SK-N-SH treated with all-trans-retinoic acid at 6 μM for 48 hours (cell line): ENCODE measurements at regions not wholly inside any gene's neighbourhood (a gene's known extent, or its start where the extent isn't known, plus 50 kb on each side); places are given as distances from the start of the nearest gene placed in this dataset.

ENCODE experiments used
- ATAC-seq: fragments of 200-7000 bp; cut with Tn5 transposase; 3 replicates; pipeline ENCODE4 v1.9.1; 2020; ENCODE audit warnings: mild to moderate bottlenecking, moderate library complexity
- ARNTL ChIP-seq: fragments of 450-650 bp; formaldehyde crosslinking; IDR thresholded peaks from 2 replicates; pipeline ENCODE4 v1.5.0; 2020; ENCODE audit warnings: low read depth, mild to moderate bottlenecking, moderate library complexity, borderline replicate concordance
- BACH2 ChIP-seq: fragments of 250-450 bp; sonication (Bioruptor Pico); IDR thresholded peaks from 2 replicates; pipeline ENCODE4 v1.9.0; 2021; ENCODE audit warnings: mild to moderate bottlenecking, borderline replicate concordance
- CSDC2 ChIP-seq: fragments of 250-450 bp; sonication (Bioruptor Pico); IDR thresholded peaks from 2 replicates; pipeline ENCODE4 v1.5.0; 2020; ENCODE audit warnings: mild to moderate bottlenecking, moderate library complexity
- ESRRG ChIP-seq: fragments of 250-450 bp; sonication (Bioruptor Pico); IDR thresholded peaks from 2 replicates; pipeline ENCODE4 v1.6.1; 2021; ENCODE audit warnings: mild to moderate bottlenecking
- GLIS3 ChIP-seq: fragments of 250-450 bp; sonication (Bioruptor Pico); IDR thresholded peaks from 2 replicates; pipeline ENCODE4 v1.5.0; 2020; ENCODE audit warnings: mild to moderate bottlenecking, moderate library complexity
- ISL1 ChIP-seq: fragments of 250-450 bp; sonication (Bioruptor Pico); IDR thresholded peaks from 2 replicates; pipeline ENCODE4 v2.1.2; 2022; ENCODE audit warnings: mild to moderate bottlenecking, moderate library complexity
- OSR1 ChIP-seq: fragments of 250-450 bp; sonication (Bioruptor Pico); IDR thresholded peaks from 2 replicates; pipeline ENCODE4 v1.8.0; 2022; ENCODE audit warnings: moderate library complexity, mild to moderate bottlenecking, inconsistent platforms
- PPARA ChIP-seq: fragments of 250-450 bp; sonication (Bioruptor Pico); IDR thresholded peaks from 2 replicates; pipeline ENCODE4 v1.5.0; 2020; ENCODE audit warnings: mild to moderate bottlenecking, borderline replicate concordance
- RARB ChIP-seq: fragments of 250-450 bp; sonication (Bioruptor Pico); IDR thresholded peaks from 2 replicates; pipeline ENCODE4 v1.8.0; 2021; ENCODE audit warnings: mild to moderate bottlenecking, moderate library complexity
- SNAI2 ChIP-seq: fragments of 250-450 bp; sonication (Bioruptor Pico); IDR thresholded peaks from 2 replicates; pipeline ENCODE4 v1.5.0; 2020; ENCODE audit warnings: mild to moderate bottlenecking, moderate library complexity
- TCF4 ChIP-seq: fragments of 250-450 bp; sonication (Bioruptor Pico); IDR thresholded peaks from 2 replicates; pipeline ENCODE4 v1.8.0; 2021; ENCODE audit warnings: mild to moderate bottlenecking, moderate library complexity, borderline replicate concordance
- TOX ChIP-seq: fragments of 250-450 bp; sonication (Bioruptor Pico); IDR thresholded peaks from 2 replicates; pipeline ENCODE4 v1.8.0; 2021; ENCODE audit warnings: mild to moderate bottlenecking, moderate library complexity, borderline replicate concordance
- TSHZ2 ChIP-seq: fragments of 250-450 bp; sonication (Bioruptor Pico); IDR thresholded peaks from 2 replicates; pipeline ENCODE4 v1.5.0; 2020; ENCODE audit warnings: mild to moderate bottlenecking, moderate library complexity
- ZC3H10 ChIP-seq: fragments of 250-450 bp; sonication (Bioruptor Pico); IDR thresholded peaks from 2 replicates; pipeline ENCODE4 v1.5.1; 2021; ENCODE audit warnings: mild to moderate bottlenecking, moderate library complexity
- ZFP3 ChIP-seq: fragments of 250-450 bp; sonication (Bioruptor Pico); IDR thresholded peaks from 2 replicates; pipeline ENCODE4 v1.5.0; 2020; ENCODE audit warnings: mild to moderate bottlenecking, moderate library complexity
- ZFP30 ChIP-seq: fragments of 450-650 bp; formaldehyde crosslinking; IDR thresholded peaks from 2 replicates; pipeline ENCODE4 v1.5.0; 2022; ENCODE audit warnings: mild to moderate bottlenecking, moderate library complexity
- ZNF565 ChIP-seq: fragments of 450-650 bp; formaldehyde crosslinking; conservative IDR thresholded peaks from 2 replicates; pipeline ENCODE4 v1.5.0; 2020; ENCODE audit warnings: low read depth, mild to moderate bottlenecking, moderate library complexity
- ZNF70 ChIP-seq: fragments of 450-650 bp; formaldehyde crosslinking; IDR thresholded peaks from 2 replicates; pipeline ENCODE4 v1.5.0; 2020; ENCODE audit warnings: mild to moderate bottlenecking, moderate library complexity
- ZNF8 ChIP-seq: fragments of 450-650 bp; formaldehyde crosslinking; IDR thresholded peaks from 2 replicates; pipeline ENCODE4 v1.5.0; 2020; ENCODE audit warnings: mild to moderate bottlenecking, moderate library complexity
- TF ChIP-seq, protein P1 (sequence below): fragments of 250-450 bp; sonication (Bioruptor Pico); IDR thresholded peaks from 2 replicates; pipeline ENCODE4 v1.8.0; 2020; ENCODE audit warnings: mild to moderate bottlenecking, moderate library complexity, borderline replicate concordance
- TF ChIP-seq, protein P2 (sequence below): fragments of 250-450 bp; sonication (Bioruptor Pico); IDR thresholded peaks from 2 replicates; pipeline ENCODE4 v1.5.1; 2021; ENCODE audit warnings: mild to moderate bottlenecking, moderate library complexity
- TF ChIP-seq, protein P3 (sequence below): fragments of 250-450 bp; sonication (Bioruptor Pico); IDR thresholded peaks from 2 replicates; pipeline ENCODE4 v1.8.0; 2021; ENCODE audit warnings: low read depth, mild to moderate bottlenecking, moderate library complexity, borderline replicate concordance
- TF ChIP-seq, protein P4 (sequence below): fragments of 250-450 bp; sonication (Bioruptor Pico); IDR thresholded peaks from 2 replicates; pipeline ENCODE4 v1.5.1; 2020; ENCODE audit warnings: low read depth, mild to moderate bottlenecking, moderate library complexity

- no peak for TF ChIP-seq ARNTL (CRISPR knock-in tag)
- no peak for TF ChIP-seq CSDC2 (CRISPR knock-in tag)
- TF ChIP-seq ESRRG: no peak
- TF ChIP-seq TOX (CRISPR knock-in tag): no peak
- TF ChIP-seq ZNF565: no peak
- no peak for TF ChIP-seq PPARA
- no peak for TF ChIP-seq ZC3H10 (CRISPR knock-in tag)
- TF ChIP-seq BACH2: no peak
- no peak for TF ChIP-seq ISL1 (CRISPR knock-in tag)
- no peak for TF ChIP-seq ZFP3 (CRISPR knock-in tag)
- no peak for TF ChIP-seq OSR1 (CRISPR knock-in tag)
- TF ChIP-seq RARB: no peak
- no peak for TF ChIP-seq ZFP30
- no peak for TF ChIP-seq GLIS3 (CRISPR knock-in tag)
- no peak for TF ChIP-seq ZNF70 (CRISPR knock-in tag)
- TF ChIP-seq, protein P1, sequence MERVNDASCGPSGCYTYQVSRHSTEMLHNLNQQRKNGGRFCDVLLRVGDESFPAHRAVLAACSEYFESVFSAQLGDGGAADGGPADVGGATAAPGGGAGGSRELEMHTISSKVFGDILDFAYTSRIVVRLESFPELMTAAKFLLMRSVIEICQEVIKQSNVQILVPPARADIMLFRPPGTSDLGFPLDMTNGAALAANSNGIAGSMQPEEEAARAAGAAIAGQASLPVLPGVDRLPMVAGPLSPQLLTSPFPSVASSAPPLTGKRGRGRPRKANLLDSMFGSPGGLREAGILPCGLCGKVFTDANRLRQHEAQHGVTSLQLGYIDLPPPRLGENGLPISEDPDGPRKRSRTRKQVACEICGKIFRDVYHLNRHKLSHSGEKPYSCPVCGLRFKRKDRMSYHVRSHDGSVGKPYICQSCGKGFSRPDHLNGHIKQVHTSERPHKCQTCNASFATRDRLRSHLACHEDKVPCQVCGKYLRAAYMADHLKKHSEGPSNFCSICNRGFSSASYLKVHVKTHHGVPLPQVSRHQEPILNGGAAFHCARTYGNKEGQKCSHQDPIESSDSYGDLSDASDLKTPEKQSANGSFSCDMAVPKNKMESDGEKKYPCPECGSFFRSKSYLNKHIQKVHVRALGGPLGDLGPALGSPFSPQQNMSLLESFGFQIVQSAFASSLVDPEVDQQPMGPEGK (CRISPR knock-in tag): no peak
- TF ChIP-seq, protein P2, sequence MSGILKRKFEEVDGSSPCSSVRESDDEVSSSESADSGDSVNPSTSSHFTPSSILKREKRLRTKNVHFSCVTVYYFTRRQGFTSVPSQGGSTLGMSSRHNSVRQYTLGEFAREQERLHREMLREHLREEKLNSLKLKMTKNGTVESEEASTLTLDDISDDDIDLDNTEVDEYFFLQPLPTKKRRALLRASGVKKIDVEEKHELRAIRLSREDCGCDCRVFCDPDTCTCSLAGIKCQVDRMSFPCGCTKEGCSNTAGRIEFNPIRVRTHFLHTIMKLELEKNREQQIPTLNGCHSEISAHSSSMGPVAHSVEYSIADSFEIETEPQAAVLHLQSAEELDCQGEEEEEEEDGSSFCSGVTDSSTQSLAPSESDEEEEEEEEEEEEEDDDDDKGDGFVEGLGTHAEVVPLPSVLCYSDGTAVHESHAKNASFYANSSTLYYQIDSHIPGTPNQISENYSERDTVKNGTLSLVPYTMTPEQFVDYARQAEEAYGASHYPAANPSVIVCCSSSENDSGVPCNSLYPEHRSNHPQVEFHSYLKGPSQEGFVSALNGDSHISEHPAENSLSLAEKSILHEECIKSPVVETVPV (CRISPR knock-in tag): no peak
- no peak for TF ChIP-seq SNAI2
- no peak for TF ChIP-seq TCF4 (CRISPR knock-in tag)
- no peak for TF ChIP-seq ZNF8 (CRISPR knock-in tag)
- TF ChIP-seq, all 23 proteins: peak for 0
Observed at GRCh38 chr18:42333558-42333957, 378.5 kb downstream of the PIK3C3 start.

DNA sequence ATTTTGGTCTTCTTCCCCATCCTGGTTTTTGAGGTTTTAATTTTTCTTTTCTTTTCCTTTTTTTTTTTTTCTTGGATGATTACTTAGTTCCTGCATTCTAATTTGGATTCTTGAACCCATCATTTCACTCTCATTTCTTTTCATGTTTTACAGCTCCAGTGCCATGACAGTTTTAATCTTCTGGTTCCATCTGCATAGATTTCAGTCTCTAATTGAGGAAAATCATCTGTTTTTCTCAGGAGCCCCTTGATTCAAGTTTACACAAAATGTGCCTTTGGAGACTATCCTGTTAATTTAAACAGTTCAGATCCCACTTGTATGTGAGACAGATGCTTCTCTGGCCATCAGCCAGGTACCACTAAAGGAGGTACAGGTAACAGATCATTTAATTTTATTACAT lies 379.9 kb downstream of the PIK3C3 start:
- TF ChIP-seq RARB (no peak), SNAI2 (no peak), ZC3H10 (CRISPR knock-in tag) (no peak), TSHZ2 (CRISPR knock-in tag) (no peak), TOX (CRISPR knock-in tag) (no peak), GLIS3 (CRISPR knock-in tag) (no peak), ZFP3 (CRISPR knock-in tag) (no peak), ZNF70 (CRISPR knock-in tag) (no peak), PPARA (no peak), TCF4 (CRISPR knock-in tag) (no peak), ZFP30 (no peak), BACH2 (no peak), OSR1 (CRISPR knock-in tag) (no peak), ZNF8 (CRISPR knock-in tag) (no peak), CSDC2 (CRISPR knock-in tag) (no peak), ISL1 (CRISPR knock-in tag) (no peak)
- TF ChIP-seq, protein P3, sequence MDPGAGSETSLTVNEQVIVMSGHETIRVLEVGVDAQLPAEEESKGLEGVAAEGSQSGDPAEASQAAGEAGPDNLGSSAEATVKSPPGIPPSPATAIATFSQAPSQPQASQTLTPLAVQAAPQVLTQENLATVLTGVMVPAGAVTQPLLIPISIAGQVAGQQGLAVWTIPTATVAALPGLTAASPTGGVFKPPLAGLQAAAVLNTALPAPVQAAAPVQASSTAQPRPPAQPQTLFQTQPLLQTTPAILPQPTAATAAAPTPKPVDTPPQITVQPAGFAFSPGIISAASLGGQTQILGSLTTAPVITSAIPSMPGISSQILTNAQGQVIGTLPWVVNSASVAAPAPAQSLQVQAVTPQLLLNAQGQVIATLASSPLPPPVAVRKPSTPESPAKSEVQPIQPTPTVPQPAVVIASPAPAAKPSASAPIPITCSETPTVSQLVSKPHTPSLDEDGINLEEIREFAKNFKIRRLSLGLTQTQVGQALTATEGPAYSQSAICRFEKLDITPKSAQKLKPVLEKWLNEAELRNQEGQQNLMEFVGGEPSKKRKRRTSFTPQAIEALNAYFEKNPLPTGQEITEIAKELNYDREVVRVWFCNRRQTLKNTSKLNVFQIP (CRISPR knock-in tag): no peak
- TF ChIP-seq, protein P1 (CRISPR knock-in tag): no peak
- TF ChIP-seq, protein P4, sequence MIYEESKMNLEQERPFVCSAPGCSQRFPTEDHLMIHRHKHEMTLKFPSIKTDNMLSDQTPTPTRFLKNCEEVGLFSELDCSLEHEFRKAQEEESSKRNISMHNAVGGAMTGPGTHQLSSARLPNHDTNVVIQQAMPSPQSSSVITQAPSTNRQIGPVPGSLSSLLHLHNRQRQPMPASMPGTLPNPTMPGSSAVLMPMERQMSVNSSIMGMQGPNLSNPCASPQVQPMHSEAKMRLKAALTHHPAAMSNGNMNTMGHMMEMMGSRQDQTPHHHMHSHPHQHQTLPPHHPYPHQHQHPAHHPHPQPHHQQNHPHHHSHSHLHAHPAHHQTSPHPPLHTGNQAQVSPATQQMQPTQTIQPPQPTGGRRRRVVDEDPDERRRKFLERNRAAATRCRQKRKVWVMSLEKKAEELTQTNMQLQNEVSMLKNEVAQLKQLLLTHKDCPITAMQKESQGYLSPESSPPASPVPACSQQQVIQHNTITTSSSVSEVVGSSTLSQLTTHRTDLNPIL (CRISPR knock-in tag): no peak
- no peak for ATAC-seq

More at GRCh38 chr18:42333558-42333957, 378.5 kb downstream of the PIK3C3 start:
- no peak for ATAC-seq
